ENCODE measurements at regions not wholly inside any gene's neighbourhood (a gene's known extent, or its start where the extent isn't known, plus 50 kb on each side); places are given as distances from the start of the nearest gene placed in this dataset.
"Not testable (repeated sequence)": the region's sequence is repeated elsewhere in the genome, so short reads cannot be mapped to it uniquely, and the experiment has no call there.

GRCh38 chr21:20292280-20292679, 705.9 kb upstream of the NCAM2 start:
- ATAC-seq (no peak), DNase-seq (no peak)
- Mint-ChIP-seq H3K4me3 (no peak overlapping the region), H3K4me1 (ENCODE audit: low read depth) (no peaks in the 10 kb centered on the region), H3K9me3 (ENCODE audit: insufficient read depth) (peaks cover 11% of the 10 kb centered on the region), H3K27me3 (ENCODE audit: low read depth) (no peaks in the 10 kb centered on the region), H3K36me3 (ENCODE audit: low read depth) (no peaks in the 10 kb centered on the region), H3K27ac (no peak overlapping the region)
- CTCF ChIA-PET: no interaction called here
- POLR2A ChIA-PET: no interaction called here

DNA sequence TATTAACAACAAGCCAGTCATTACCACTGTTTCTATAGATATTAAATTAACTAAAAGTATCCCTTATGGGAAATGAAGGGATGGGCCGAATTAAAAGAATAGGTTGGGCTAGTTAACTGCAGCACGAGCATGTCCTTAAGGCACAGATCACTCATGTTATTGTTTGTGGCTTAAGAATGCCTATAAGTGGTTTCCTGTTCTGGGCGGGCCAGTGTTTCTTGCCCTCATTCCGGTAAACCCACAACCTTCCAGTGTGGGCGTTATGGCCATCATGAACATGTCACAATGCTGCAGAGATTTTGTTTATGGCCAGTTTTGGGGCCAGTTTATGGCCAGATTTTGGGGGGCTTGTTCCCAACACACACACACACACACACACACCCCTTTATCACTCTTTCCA, 705.4 kb upstream of the NCAM2 start:
- H3K36me3 Mint-ChIP-seq (ENCODE audit: low read depth); DNase-seq; H3K4me1 Mint-ChIP-seq (ENCODE audit: low read depth); POLR2A ChIA-PET; H3K27me3 Mint-ChIP-seq (ENCODE audit: low read depth); H3K4me3 Mint-ChIP-seq; H3K27ac Mint-ChIP-seq; ATAC-seq; CTCF ChIA-PET: not testable (repeated sequence)
- H3K9me3 Mint-ChIP-seq (ENCODE audit: insufficient read depth): peaks cover 17% of the 10 kb centered on the region

DNA sequence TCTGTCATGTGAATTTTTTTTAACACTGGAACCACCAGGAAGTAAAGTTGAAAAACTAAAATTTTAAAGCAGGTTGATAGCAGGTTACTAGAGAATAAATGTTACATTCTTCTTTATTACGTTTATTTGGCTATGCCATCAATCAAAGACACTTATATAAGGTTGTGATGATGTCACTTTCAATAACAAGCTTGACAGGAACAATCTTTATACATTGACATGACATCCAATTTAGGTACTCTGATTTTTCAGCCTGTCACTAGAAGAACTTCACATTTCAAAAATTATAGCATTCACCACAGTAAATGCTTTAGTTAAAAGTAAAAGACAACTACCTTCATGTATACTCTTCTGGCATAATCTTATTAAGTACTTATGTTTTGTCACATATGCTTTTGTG, 696.8 kb upstream of the NCAM2 start:
- no peak for DNase-seq
- no peak overlapping the region for H3K4me3 Mint-ChIP-seq
- ChIA-PET CTCF (no interaction called here), POLR2A (no interaction called here)
- no peaks in the 10 kb centered on the region for H3K36me3 Mint-ChIP-seq (ENCODE audit: low read depth)
- no peaks in the 10 kb centered on the region for H3K27me3 Mint-ChIP-seq (ENCODE audit: low read depth)
- no peak for ATAC-seq
- H3K27ac Mint-ChIP-seq: no peak overlapping the region
- peaks cover 18% of the 10 kb centered on the region for H3K9me3 Mint-ChIP-seq (ENCODE audit: insufficient read depth)
- no peaks in the 10 kb centered on the region for H3K4me1 Mint-ChIP-seq (ENCODE audit: low read depth)

- Mint-ChIP-seq H3K36me3 (ENCODE audit: low read depth) (no peaks in the 10 kb centered on the region), H3K27me3 (ENCODE audit: low read depth) (no peaks in the 10 kb centered on the region), H3K9me3 (ENCODE audit: insufficient read depth) (peaks cover 18% of the 10 kb centered on the region), H3K27ac (no peak overlapping the region), H3K4me1 (ENCODE audit: low read depth) (no peaks in the 10 kb centered on the region), H3K4me3 (no peak overlapping the region)
- CTCF ChIA-PET: no interaction called here
- DNase-seq: no peak
- POLR2A ChIA-PET: no interaction called here
- ATAC-seq: no peak
Observed at GRCh38 chr21:20302084-20302483, 696.1 kb upstream of the NCAM2 start.

GRCh38 chr21:20306836-20307235, 691.4 kb upstream of the NCAM2 start:
- no peak for DNase-seq
- Mint-ChIP-seq H3K27ac (no peak overlapping the region), H3K36me3 (ENCODE audit: low read depth) (no peaks in the 10 kb centered on the region), H3K4me1 (ENCODE audit: low read depth) (no peaks in the 10 kb centered on the region), H3K27me3 (ENCODE audit: low read depth) (no peaks in the 10 kb centered on the region), H3K9me3 (ENCODE audit: insufficient read depth) (peaks cover 16% of the 10 kb centered on the region), H3K4me3 (no peak overlapping the region)
- POLR2A ChIA-PET: interaction anchor here (0.5 kb wide), 1 partner anchor 51 kb away, joined by 3 read pairs; no protein-coding TSS in a partner anchor
- CTCF ChIA-PET: no interaction called here
- ATAC-seq: no peak

DNA sequence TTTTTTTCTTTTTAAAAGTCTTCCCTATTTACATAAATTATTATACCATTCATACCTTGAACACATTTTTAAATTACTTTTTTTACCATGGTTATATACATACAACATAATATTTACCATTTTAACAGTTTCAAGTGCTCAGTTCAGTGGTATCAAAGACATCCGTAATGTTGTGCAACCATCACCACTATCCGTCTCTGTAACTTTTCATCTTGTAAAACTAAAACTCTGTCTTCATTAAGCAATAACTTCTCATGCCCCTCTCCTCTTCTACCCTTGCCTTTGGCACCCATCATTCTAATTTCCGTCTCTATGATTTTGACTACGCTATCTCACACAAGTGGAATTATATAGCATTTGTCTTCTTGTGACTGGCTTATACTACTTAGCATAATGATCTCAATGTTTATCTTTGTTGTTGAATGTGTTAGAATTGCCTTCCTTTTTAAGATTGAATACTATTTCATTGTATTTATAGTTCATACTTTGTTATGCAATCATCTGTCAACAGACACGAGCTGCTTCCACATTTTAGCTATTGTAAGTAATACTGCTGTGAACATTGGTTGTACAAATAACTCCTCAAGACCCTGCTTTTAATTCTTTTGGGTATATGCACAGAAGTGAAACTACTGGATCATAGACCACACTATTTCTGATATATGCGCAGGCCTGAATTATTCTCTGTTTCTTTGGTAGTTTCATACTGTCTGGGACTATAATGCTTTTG, 689.5 kb upstream of the NCAM2 start:
- no peaks in the 10 kb centered on the region for H3K36me3 Mint-ChIP-seq (ENCODE audit: low read depth)
- H3K4me3 Mint-ChIP-seq: no peak overlapping the region
- ATAC-seq (no peak), DNase-seq (no peak)
- H3K4me1 Mint-ChIP-seq (ENCODE audit: low read depth): no peaks in the 10 kb centered on the region
- H3K27me3 Mint-ChIP-seq (ENCODE audit: low read depth): no peaks in the 10 kb centered on the region
- H3K27ac Mint-ChIP-seq: no peak overlapping the region
- peaks cover 11% of the 10 kb centered on the region for H3K9me3 Mint-ChIP-seq (ENCODE audit: insufficient read depth)
- CTCF ChIA-PET: no interaction called here
- POLR2A ChIA-PET: no interaction called here

GRCh38 chr21:20311234-20311787, 686.9 kb upstream of the NCAM2 start:
- Mint-ChIP-seq H3K9me3 (ENCODE audit: insufficient read depth) (peaks cover 12% of the 10 kb centered on the region), H3K36me3 (ENCODE audit: low read depth) (no peaks in the 10 kb centered on the region), H3K4me1 (ENCODE audit: low read depth) (no peaks in the 10 kb centered on the region), H3K27ac (no peak overlapping the region), H3K4me3 (no peak overlapping the region), H3K27me3 (ENCODE audit: low read depth) (no peaks in the 10 kb centered on the region)
- DNase-seq: no peak
- ChIA-PET CTCF (no interaction called here), POLR2A (no interaction called here)
- no peak for ATAC-seq

DNA sequence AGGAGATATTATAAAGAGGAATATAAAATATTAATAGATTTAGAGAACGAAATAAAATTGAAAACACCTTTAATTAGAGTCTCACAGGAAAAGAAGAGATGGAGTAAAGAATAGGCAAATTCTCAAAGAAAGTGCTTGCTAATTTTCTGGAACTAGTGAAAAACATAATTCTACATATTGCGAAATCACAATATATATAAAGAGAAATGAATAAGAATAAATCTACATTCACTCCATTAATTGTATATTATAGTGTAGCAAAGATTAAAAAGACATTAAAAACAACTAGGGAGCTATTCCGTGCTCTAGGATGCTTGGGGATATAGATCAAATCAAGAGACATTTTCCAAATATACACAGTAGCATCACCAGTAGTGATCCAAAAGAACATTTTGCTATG, 685.2 kb upstream of the NCAM2 start:
- Mint-ChIP-seq H3K4me3 (no peak overlapping the region), H3K27ac (no peak overlapping the region), H3K9me3 (ENCODE audit: insufficient read depth) (peaks cover 20% of the 10 kb centered on the region), H3K4me1 (ENCODE audit: low read depth) (no peaks in the 10 kb centered on the region), H3K36me3 (ENCODE audit: low read depth) (no peaks in the 10 kb centered on the region), H3K27me3 (ENCODE audit: low read depth) (no peaks in the 10 kb centered on the region)
- POLR2A ChIA-PET: no interaction called here
- no peak for ATAC-seq
- DNase-seq: no peak
- CTCF ChIA-PET: no interaction called here

GRCh38 chr21:20315042-20315441, 683.2 kb upstream of the NCAM2 start:
- H3K27ac Mint-ChIP-seq: no peak overlapping the region
- CTCF ChIA-PET: no interaction called here
- DNase-seq: no peak

DNA sequence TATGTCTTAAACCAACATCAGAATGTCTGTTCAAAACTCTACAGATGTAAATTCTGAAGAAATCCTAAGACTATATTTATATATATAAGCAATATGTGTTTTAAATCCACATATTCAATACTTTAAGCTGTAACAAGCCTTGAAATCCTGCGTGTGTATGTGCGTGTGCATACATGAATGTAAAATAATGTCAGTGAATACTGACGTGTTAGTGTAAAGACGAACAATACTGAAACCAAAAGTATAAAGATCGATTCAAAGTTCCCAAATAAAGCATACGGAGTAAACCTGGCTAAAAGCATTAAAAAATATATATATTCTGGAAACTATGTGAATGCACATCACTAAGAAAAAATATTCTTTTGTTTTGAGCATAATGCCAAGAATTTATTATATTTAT, 668.6 kb upstream of the NCAM2 start:
- Mint-ChIP-seq H3K4me1 (ENCODE audit: low read depth) (no peaks in the 10 kb centered on the region), H3K4me3 (no peak overlapping the region)
- CTCF ChIA-PET: no interaction called here

More at GRCh38 chr21:20315042-20315441, 683.2 kb upstream of the NCAM2 start:
- H3K36me3 Mint-ChIP-seq (ENCODE audit: low read depth): no peaks in the 10 kb centered on the region
- H3K4me3 Mint-ChIP-seq: no peak overlapping the region
- H3K27me3 Mint-ChIP-seq (ENCODE audit: low read depth): no peaks in the 10 kb centered on the region
- no peak for ATAC-seq
- peaks cover 20% of the 10 kb centered on the region for H3K9me3 Mint-ChIP-seq (ENCODE audit: insufficient read depth)
- no peaks in the 10 kb centered on the region for H3K4me1 Mint-ChIP-seq (ENCODE audit: low read depth)
- POLR2A ChIA-PET: no interaction called here

GRCh38 chr21:20330652-20331051, 667.6 kb upstream of the NCAM2 start:
- DNase-seq: no peak
- Mint-ChIP-seq H3K4me3 (no peak overlapping the region), H3K27me3 (ENCODE audit: low read depth) (no peaks in the 10 kb centered on the region), H3K4me1 (ENCODE audit: low read depth) (no peaks in the 10 kb centered on the region), H3K36me3 (ENCODE audit: low read depth) (no peaks in the 10 kb centered on the region), H3K9me3 (ENCODE audit: insufficient read depth) (peaks cover 11% of the 10 kb centered on the region), H3K27ac (no peak overlapping the region)
- ATAC-seq: no peak
- ChIA-PET POLR2A (no interaction called here), CTCF (no interaction called here)

More for the DNA sequence above, 668.6 kb upstream of the NCAM2 start:
- Mint-ChIP-seq H3K27me3 (ENCODE audit: low read depth) (no peaks in the 10 kb centered on the region), H3K36me3 (ENCODE audit: low read depth) (no peaks in the 10 kb centered on the region), H3K27ac (no peak overlapping the region), H3K9me3 (ENCODE audit: insufficient read depth) (peaks cover 11% of the 10 kb centered on the region)
- no peak for ATAC-seq
- POLR2A ChIA-PET: no interaction called here
- DNase-seq: no peak

DNA sequence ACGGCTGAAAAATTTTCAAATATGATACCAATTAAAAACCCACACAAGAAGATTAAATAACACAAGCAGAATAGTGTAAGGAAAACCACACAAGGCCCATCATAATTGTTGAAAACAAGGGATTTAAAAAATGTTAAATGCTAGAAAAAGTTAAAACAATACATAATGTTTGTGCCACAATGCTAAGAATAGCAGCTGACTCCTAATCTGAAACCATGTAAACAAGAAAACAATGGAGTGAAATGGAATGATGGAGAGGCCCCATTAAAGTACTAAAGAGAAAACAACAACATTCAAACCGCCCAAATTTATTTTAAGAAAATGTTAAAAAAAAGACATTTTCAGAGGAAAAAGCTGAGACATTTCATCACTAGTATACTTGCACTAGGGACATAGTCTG, 663.6 kb upstream of the NCAM2 start:
- Mint-ChIP-seq H3K4me1 (ENCODE audit: low read depth) (no peaks in the 10 kb centered on the region), H3K9me3 (ENCODE audit: insufficient read depth) (peaks cover 9% of the 10 kb centered on the region), H3K27ac (no peak overlapping the region), H3K27me3 (ENCODE audit: low read depth) (no peaks in the 10 kb centered on the region), H3K4me3 (no peak overlapping the region), H3K36me3 (ENCODE audit: low read depth) (no peaks in the 10 kb centered on the region)
- ATAC-seq: no peak
- no peak for DNase-seq
- CTCF ChIA-PET: no interaction called here
- POLR2A ChIA-PET: no interaction called here

DNA sequence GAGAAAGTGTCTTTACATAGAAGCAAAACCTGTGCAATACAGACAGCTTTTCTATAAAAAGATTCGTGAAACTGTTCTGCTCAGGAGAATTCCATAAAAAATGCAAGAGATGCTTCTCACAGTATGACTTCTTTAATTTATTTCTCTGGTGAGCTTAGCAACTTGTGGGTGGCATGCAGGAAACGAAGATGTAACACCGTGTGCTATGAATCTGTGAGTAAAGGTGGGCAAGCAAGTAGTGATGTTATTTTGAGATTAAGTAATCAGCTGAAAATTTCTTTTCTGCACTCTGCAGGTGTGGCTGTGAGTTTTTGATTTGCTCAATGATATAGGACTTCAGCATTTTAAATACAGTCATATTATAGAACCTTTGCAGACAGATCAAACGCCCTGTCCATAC, 656.8 kb upstream of the NCAM2 start:
- H3K27ac Mint-ChIP-seq: no peak overlapping the region
- no peak overlapping the region for H3K4me3 Mint-ChIP-seq
- H3K27me3 Mint-ChIP-seq (ENCODE audit: low read depth): no peaks in the 10 kb centered on the region
- H3K4me1 Mint-ChIP-seq (ENCODE audit: low read depth): no peaks in the 10 kb centered on the region
- peaks cover 15% of the 10 kb centered on the region for H3K9me3 Mint-ChIP-seq (ENCODE audit: insufficient read depth)
- H3K36me3 Mint-ChIP-seq (ENCODE audit: low read depth): no peaks in the 10 kb centered on the region
- ATAC-seq (no peak), DNase-seq (no peak)
- ChIA-PET POLR2A (no interaction called here), CTCF (no interaction called here)
